ENCODE measurements at regions not wholly inside any gene's neighbourhood (a gene's known extent, or its start where the extent isn't known, plus 50 kb on each side); places are given as distances from the start of the nearest gene placed in this dataset.

GRCh38 chr1:230568676-230569075 is 73.6 kb upstream of the COG2 start:
- TF ChIP-seq POLR2A (IDR thresholded peaks at IDR 0.05; ENCODE audit: low read depth, low read length) (no peak), POLR2AphosphoS5 (IDR thresholded peaks at IDR 0.05; ENCODE audit: low read depth, low read length) (no peak)
